GM23338 (cell line): ENCODE measurements at regions not wholly inside any gene's neighbourhood (a gene's known extent, or its start where the extent isn't known, plus 50 kb on each side); places are given as distances from the start of the nearest gene placed in this dataset.

Experiments
- ATAC-seq: fragments of 200-7000 bp; cut with Tn5 transposase; 3 replicates; pipeline ENCODE4 v1.9.1; 2020
- DNase-seq: peaks from one replicate; pipeline ENCODE4 v3.0.0-alpha.2; 2015; ENCODE audit warnings: low spot score
- H2AFZ ChIP-seq: fragments of 200-600 bp; sonication (generic); 2 replicates; pipeline ENCODE4 v1.8.0; 2016; ENCODE audit warnings: antibody characterized with exemption, mild to moderate bottlenecking, moderate library complexity
- H3F3A ChIP-seq: fragments of 200-600 bp; sonication (generic); replicated peaks from 2 replicates; pipeline ENCODE4 v1.8.0; 2017; ENCODE audit warnings: antibody characterized with exemption, mixed run types, low read depth
- H3K27ac ChIP-seq: fragments of 200-600 bp; sonication (generic); 2 replicates; pipeline ENCODE4 v1.6.1; 2016; ENCODE audit warnings: low read depth
- H3K27me3 ChIP-seq: fragments of 200-600 bp; sonication (generic); 2 replicates; pipeline ENCODE4 v1.8.0; 2016; ENCODE audit warnings: mild to moderate bottlenecking, mixed run types, moderate library complexity; ENCODE audit not compliant: insufficient read depth
- H3K36me3 ChIP-seq: fragments of 200-600 bp; sonication (generic); 2 replicates; pipeline ENCODE4 v1.8.0; 2016; ENCODE audit warnings: mild to moderate bottlenecking; ENCODE audit not compliant: insufficient read depth
- H3K4me1 ChIP-seq: fragments of 200-600 bp; sonication (generic); 2 replicates; pipeline ENCODE4 v1.8.0; 2016; ENCODE audit warnings: mild to moderate bottlenecking, moderate library complexity; ENCODE audit not compliant: insufficient read depth
- H3K4me2 ChIP-seq: fragments of 200-600 bp; sonication (generic); 2 replicates; pipeline ENCODE4 v1.7.1; 2017; ENCODE audit warnings: mixed run types
- H3K4me3 ChIP-seq: fragments of 200-600 bp; sonication (generic); 2 replicates; pipeline ENCODE4 v1.6.1; 2016; ENCODE audit warnings: mixed run types
- H3K79me2 ChIP-seq: fragments of 200-600 bp; sonication (generic); replicated peaks from 2 replicates; pipeline ENCODE4 v1.8.0; 2017; ENCODE audit warnings: mild to moderate bottlenecking; ENCODE audit not compliant: insufficient read depth
- H3K9me2 ChIP-seq: fragments of 200-600 bp; sonication (generic); 2 replicates; pipeline ENCODE4 v1.8.0; 2017; ENCODE audit not compliant: insufficient read depth
- H4K20me1 ChIP-seq: fragments of 200-600 bp; sonication (generic); replicated peaks from 2 replicates; pipeline ENCODE4 v1.8.0; 2017; ENCODE audit warnings: mild to moderate bottlenecking; ENCODE audit not compliant: insufficient read depth
- H3K27ac Mint-ChIP-seq: 2 replicates; pipeline ENCODE4 v1.8.0; 2020; ENCODE audit warnings: inconsistent platforms, mild to moderate bottlenecking, moderate library complexity, mixed read lengths
- H3K27me3 Mint-ChIP-seq: 3 replicates; pipeline ENCODE4 v1.8.0; 2022; ENCODE audit warnings: low read depth, mild to moderate bottlenecking, moderate library complexity, mixed read lengths, inconsistent platforms; ENCODE audit not compliant: insufficient read depth, poor library complexity
- H3K36me3 Mint-ChIP-seq: 3 replicates; pipeline ENCODE4 v1.8.0; 2021; ENCODE audit warnings: low read depth, mild to moderate bottlenecking, inconsistent platforms, moderate library complexity, mixed read lengths
- H3K4me1 Mint-ChIP-seq: 3 replicates; pipeline ENCODE4 v1.8.0; 2020; ENCODE audit warnings: mild to moderate bottlenecking, inconsistent platforms, mixed read lengths
- H3K4me3 Mint-ChIP-seq: 3 replicates; pipeline ENCODE4 v1.8.0; 2021; ENCODE audit warnings: moderate library complexity, mild to moderate bottlenecking, inconsistent platforms, mixed read lengths
- H3K9me3 Mint-ChIP-seq: 3 replicates; pipeline ENCODE4 v1.8.0; 2020; ENCODE audit warnings: moderate library complexity, mild to moderate bottlenecking, inconsistent platforms, mixed read lengths
- JUNB ChIP-seq: IDR thresholded peaks from one replicate; pipeline ENCODE4 v1.6.1; 2016; ENCODE audit warnings: antibody characterized with exemption; ENCODE audit not compliant: unreplicated experiment
- NANOG ChIP-seq: IDR thresholded peaks from 2 replicates; pipeline ENCODE4 v1.6.1; 2016; ENCODE audit warnings: antibody characterized with exemption, borderline replicate concordance
- POLR2AphosphoS5 ChIP-seq: IDR thresholded peaks from 2 replicates; pipeline ENCODE4 v1.6.1; 2016; ENCODE audit warnings: antibody characterized with exemption, low read depth
- ZNF114 ChIP-seq: fragments of 250-450 bp; sonication (Bioruptor Pico); IDR thresholded peaks from 2 replicates; pipeline ENCODE4 v1.5.0; 2020; ENCODE audit warnings: mild to moderate bottlenecking, moderate library complexity
- TF ChIP-seq, protein P1 (sequence below): IDR thresholded peaks from one replicate; pipeline ENCODE4 v1.6.1; 2018; ENCODE audit warnings: antibody characterized with exemption; ENCODE audit not compliant: unreplicated experiment
- TF ChIP-seq, protein P2 (sequence below): IDR thresholded peaks from 2 replicates; pipeline ENCODE4 v1.6.1; 2016; ENCODE audit warnings: antibody characterized with exemption

DNA sequence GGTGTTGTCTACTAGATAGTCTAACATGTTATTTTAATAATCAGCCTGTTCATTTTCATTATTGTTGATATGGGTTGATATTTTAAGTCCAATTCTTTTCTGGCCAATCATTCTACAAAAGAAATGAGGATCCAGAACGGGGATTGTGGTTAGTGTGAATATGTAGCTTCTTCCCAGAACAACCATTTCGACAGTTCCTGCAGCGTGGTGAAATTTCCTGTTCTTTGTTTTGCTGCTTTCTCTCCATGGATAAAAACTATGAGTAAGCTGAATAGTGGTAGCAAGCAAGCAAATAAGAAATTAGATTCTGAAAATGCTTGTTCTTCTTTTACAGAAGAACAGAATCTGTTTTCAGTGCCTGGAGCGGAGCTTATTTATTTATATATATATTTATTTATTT lies 65.5 kb upstream of the F13A1 start (continued):
- TF ChIP-seq, protein P1, sequence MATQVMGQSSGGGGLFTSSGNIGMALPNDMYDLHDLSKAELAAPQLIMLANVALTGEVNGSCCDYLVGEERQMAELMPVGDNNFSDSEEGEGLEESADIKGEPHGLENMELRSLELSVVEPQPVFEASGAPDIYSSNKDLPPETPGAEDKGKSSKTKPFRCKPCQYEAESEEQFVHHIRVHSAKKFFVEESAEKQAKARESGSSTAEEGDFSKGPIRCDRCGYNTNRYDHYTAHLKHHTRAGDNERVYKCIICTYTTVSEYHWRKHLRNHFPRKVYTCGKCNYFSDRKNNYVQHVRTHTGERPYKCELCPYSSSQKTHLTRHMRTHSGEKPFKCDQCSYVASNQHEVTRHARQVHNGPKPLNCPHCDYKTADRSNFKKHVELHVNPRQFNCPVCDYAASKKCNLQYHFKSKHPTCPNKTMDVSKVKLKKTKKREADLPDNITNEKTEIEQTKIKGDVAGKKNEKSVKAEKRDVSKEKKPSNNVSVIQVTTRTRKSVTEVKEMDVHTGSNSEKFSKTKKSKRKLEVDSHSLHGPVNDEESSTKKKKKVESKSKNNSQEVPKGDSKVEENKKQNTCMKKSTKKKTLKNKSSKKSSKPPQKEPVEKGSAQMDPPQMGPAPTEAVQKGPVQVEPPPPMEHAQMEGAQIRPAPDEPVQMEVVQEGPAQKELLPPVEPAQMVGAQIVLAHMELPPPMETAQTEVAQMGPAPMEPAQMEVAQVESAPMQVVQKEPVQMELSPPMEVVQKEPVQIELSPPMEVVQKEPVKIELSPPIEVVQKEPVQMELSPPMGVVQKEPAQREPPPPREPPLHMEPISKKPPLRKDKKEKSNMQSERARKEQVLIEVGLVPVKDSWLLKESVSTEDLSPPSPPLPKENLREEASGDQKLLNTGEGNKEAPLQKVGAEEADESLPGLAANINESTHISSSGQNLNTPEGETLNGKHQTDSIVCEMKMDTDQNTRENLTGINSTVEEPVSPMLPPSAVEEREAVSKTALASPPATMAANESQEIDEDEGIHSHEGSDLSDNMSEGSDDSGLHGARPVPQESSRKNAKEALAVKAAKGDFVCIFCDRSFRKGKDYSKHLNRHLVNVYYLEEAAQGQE = no peak

DNA sequence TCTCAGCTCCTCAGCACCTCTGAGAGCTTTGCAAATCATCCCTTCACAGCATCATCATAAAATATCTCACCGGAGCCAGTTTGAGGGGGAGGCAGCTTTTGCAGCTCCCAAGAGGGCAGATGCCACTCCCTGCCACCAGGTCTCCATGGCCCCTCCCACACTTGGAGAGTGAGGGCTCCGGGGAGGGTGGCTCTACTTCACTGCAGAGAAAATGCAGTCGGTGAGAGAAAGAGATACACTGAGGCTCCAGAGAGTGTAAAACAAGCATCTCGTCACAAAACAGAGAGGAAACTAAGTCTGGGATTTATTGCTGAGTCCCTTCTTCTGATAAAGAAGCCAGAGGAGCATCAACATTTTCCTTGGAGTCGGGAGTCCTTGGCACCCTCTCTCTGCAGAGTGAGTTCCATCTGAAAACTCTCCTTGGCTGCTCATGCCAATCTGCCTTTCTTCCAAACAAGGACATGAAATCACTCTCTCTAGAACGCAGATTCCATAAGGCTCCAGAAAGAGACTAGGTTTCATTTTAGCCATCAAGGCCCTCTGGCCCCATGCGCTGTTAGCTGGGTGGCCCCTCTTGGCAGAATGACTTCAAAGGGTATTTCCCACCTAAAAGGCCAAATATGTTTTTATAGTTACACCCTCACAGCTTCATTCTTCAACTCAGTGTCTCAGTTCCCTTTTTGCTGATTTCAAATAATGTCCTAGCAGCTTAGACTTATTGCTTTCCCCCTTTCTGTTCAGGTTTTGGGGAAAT lies 70.6 kb upstream of the F13A1 start:
- Mint-ChIP-seq H3K27me3 (peaks cover 5% of the 10 kb centered on the region), H3K4me1 (peaks cover 8% of the 10 kb centered on the region), H3K4me3 (no peak overlapping the region), H3K27ac (peak overlapping the region; percentile 35; the same call in 1 of the 2 replicates), H3K9me3 (no peaks in the 10 kb centered on the region), H3K36me3 (no peaks in the 10 kb centered on the region)
- 0 out of 2 replicates have a peak overlapping the region, but pooled peaks have one; percentile 38 for H2AFZ ChIP-seq
- H3K79me2 ChIP-seq = no peaks in the 10 kb centered on the region
- ATAC-seq = peak; percentile 65
- no peaks in the 10 kb centered on the region; the same call in 1 of the 2 replicates for H4K20me1 ChIP-seq
- peaks cover 6% of the 10 kb centered on the region; the same call in 1 of the 2 replicates for H3K4me1 ChIP-seq
- no peak overlapping the region for H3K27ac ChIP-seq
- TF ChIP-seq, protein P1 = no peak
- TF ChIP-seq JUNB = no peak
- TF ChIP-seq ZNF114 (CRISPR knock-in tag) = no peak
- TF ChIP-seq POLR2AphosphoS5 = no peak
- TF ChIP-seq, protein P2, sequence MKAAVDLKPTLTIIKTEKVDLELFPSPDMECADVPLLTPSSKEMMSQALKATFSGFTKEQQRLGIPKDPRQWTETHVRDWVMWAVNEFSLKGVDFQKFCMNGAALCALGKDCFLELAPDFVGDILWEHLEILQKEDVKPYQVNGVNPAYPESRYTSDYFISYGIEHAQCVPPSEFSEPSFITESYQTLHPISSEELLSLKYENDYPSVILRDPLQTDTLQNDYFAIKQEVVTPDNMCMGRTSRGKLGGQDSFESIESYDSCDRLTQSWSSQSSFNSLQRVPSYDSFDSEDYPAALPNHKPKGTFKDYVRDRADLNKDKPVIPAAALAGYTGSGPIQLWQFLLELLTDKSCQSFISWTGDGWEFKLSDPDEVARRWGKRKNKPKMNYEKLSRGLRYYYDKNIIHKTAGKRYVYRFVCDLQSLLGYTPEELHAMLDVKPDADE = no peak
- TF ChIP-seq NANOG = no peak
- no peak overlapping the region for H3K4me3 ChIP-seq
- peaks cover 5% of the 10 kb centered on the region; the same call in 1 of the 2 replicates for H3K9me2 ChIP-seq
- no peak overlapping the region for H3K4me2 ChIP-seq
- no peaks in the 10 kb centered on the region for H3K27me3 ChIP-seq
- no peaks in the 10 kb centered on the region for H3F3A ChIP-seq
- peak; percentile 12 for DNase-seq
- no peaks in the 10 kb centered on the region for H3K36me3 ChIP-seq
